ENCODE measurements at regions not wholly inside any gene's neighbourhood (a gene's known extent, or its start where the extent isn't known, plus 50 kb on each side); places are given as distances from the start of the nearest gene placed in this dataset.

DNA sequence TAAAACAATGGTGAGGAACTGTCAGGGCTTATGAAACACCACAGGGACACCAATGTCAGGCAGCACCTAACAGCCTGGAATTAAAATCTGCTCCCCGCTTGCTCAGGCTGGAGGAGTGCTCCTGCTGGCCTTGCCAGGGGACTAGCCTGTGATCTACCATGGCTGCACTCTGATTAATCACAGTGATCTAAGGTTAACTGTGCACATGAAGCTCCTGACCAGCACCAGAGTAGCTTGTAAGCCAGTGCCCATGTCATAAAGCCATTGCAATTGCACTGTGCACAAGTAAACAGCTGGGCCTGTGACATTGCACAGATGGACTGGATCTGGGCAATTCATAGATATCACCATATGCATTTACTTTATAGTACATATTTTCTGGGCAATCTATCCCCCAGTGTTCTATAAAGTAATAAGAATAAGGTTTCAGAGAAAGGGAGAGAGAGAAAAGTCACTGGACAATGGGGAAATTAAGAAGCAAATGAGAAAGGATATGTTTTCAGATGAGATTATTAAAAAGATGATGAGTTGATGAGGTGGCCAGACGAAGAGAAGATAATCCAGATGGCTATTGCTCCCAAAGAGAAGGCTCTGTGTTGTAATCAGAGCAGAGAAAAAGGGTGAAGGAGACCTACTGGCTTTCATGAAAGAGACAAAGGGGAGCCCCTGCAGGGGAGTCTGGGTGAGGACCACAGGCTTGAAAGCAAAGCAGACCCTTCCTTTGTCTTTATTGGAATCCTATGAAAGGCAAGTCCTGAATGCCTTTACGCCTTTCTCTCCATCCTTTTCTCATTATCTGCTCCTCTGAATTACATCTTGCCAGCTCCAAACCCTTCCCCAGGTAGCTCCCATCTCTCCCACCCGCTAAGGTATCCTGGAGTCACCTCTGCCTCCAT, 145.8 kb downstream of the SLC38A6 start:
- TF ChIP-seq CTCF (IDR thresholded peaks at IDR 0.05; ENCODE audit: control insufficient read depth, extremely low read depth, insufficient read depth): no peak
- DNase-seq (ENCODE audit: low read depth): no peak

DNA sequence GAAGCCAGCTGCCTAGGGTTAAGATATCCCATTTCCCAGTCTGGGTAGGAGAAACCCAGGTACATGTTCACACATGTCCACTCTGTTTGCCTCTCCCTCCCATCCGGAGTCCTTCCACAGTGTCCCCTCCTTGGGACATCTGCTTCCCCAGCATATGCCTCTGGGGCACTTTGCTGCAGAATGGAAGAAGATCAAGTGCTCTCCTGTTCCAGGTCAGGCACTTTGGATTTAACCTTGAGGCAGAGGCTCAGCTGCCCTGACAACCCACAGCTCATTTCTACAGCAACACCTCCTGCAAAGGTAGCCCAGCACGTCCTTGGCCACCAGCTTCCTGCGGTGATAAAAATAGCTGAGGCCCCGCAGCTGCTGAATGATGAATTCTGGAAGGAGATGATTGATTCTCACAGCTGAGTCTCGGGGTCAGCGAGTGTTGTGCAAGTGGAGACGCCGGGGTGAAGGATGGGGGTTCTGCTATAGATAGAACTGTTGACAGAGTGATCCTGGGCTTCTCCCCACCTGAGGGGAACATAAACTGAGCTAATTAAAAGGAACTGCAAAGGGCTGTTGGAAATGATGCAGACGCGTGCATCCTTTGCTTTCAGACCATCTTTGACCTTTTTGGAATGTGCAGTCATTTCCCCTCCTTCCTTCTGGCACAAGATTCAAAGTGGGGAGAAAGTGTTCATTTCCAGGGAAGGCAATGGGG, 145.0 kb downstream of the SLC38A6 start:
- no peak for TF ChIP-seq CTCF (IDR thresholded peaks at IDR 0.05; ENCODE audit: control insufficient read depth, extremely low read depth, insufficient read depth)
- H3K4me3 ChIP-seq (ENCODE audit: low read depth, low read length): no peak overlapping the region
- DNase-seq (ENCODE audit: low read depth): no peak

More for the DNA sequence above, 145.8 kb downstream of the SLC38A6 start:
- H3K4me3 ChIP-seq (ENCODE audit: low read depth, low read length): no peak overlapping the region

GRCh38 chr14:61125041-61125866, 144.2 kb downstream of the SLC38A6 start:
- H3K4me3 ChIP-seq (ENCODE audit: low read depth, low read length): no peak overlapping the region
- no peak for TF ChIP-seq CTCF (IDR thresholded peaks at IDR 0.05; ENCODE audit: control insufficient read depth, extremely low read depth, insufficient read depth)
- no peak for DNase-seq (ENCODE audit: low read depth)

- TF ChIP-seq CTCF (IDR thresholded peaks at IDR 0.05; ENCODE audit: control insufficient read depth, extremely low read depth, insufficient read depth): no peak
- no peak overlapping the region for H3K4me3 ChIP-seq (ENCODE audit: low read depth, low read length)
- no peak for DNase-seq (ENCODE audit: low read depth)
Measured at GRCh38 chr14:61122862-61123261, 141.8 kb downstream of the SLC38A6 start.

GRCh38 chr14:61121355-61121787, 140.3 kb downstream of the SLC38A6 start:
- no peak overlapping the region for H3K4me3 ChIP-seq (ENCODE audit: low read depth, low read length)
- no peak for TF ChIP-seq CTCF (IDR thresholded peaks at IDR 0.05; ENCODE audit: control insufficient read depth, extremely low read depth, insufficient read depth)
- no peak for DNase-seq (ENCODE audit: low read depth)

- H3K4me3 ChIP-seq (ENCODE audit: low read depth, low read length): no peak overlapping the region
- no peak for DNase-seq (ENCODE audit: low read depth)
- TF ChIP-seq CTCF (IDR thresholded peaks at IDR 0.05; ENCODE audit: control insufficient read depth, extremely low read depth, insufficient read depth): no peak
Measured at GRCh38 chr14:61120576-61120975, 139.5 kb downstream of the SLC38A6 start.
